ENCODE measurements at regions not wholly inside any gene's neighbourhood (a gene's known extent, or its start where the extent isn't known, plus 50 kb on each side); places are given as distances from the start of the nearest gene placed in this dataset.
"Not testable (repeated sequence)": the region's sequence is repeated elsewhere in the genome, so short reads cannot be mapped to it uniquely, and the experiment has no call there.

- DNase-seq (ENCODE audit: insufficient read length, low spot score): no peak
- FAIRE-seq: no peak
- TF ChIP-seq TAF1 (IDR thresholded peaks at IDR 0.05; ENCODE audit: low read depth, low read length): no peak
- TF ChIP-seq POLR2AphosphoS5 (IDR thresholded peaks at IDR 0.05; ENCODE audit: low read depth, low read length): no peak
- TF ChIP-seq SPI1 (IDR thresholded peaks at IDR 0.05; ENCODE audit: low read depth, low read length): no peak
Measured at GRCh38 chr10:123357421-123357930, 203.3 kb downstream of the BUB3 start.

GRCh38 chr10:123359539-123359938 is 205.3 kb downstream of the BUB3 start:
- DNase-seq (ENCODE audit: insufficient read length, low spot score) (no peak), FAIRE-seq (no peak)
- TF ChIP-seq SPI1 (IDR thresholded peaks at IDR 0.05; ENCODE audit: low read depth, low read length): no peak
- TF ChIP-seq POLR2A (IDR thresholded peaks at IDR 0.05; ENCODE audit: low read depth, low read length): no peak
- TF ChIP-seq PAX5 (IDR thresholded peaks at IDR 0.05; ENCODE audit: insufficient read depth, low read length, severe bottlenecking): no peak
- no peak for TF ChIP-seq TAF1 (IDR thresholded peaks at IDR 0.05; ENCODE audit: low read depth, low read length)
- no peak for TF ChIP-seq POU2F2 (IDR thresholded peaks at IDR 0.05; ENCODE audit: low read depth, low read length)

- FAIRE-seq: no peak
- TF ChIP-seq POLR2A (IDR thresholded peaks at IDR 0.05; ENCODE audit: low read depth, low read length): no peak
- DNase-seq (ENCODE audit: insufficient read length, low spot score): no peak
Measured at GRCh38 chr10:123361832-123362231, 207.6 kb downstream of the BUB3 start.

GRCh38 chr10:123367195-123367594 is 213.0 kb downstream of the BUB3 start:
- DNase-seq (ENCODE audit: insufficient read length, low spot score) (no peak), FAIRE-seq (no peak)
- TF ChIP-seq POU2F2 (IDR thresholded peaks at IDR 0.05; ENCODE audit: low read depth, low read length) (no peak), POLR2A (IDR thresholded peaks at IDR 0.05; ENCODE audit: low read depth, low read length) (no peak), PAX5 (IDR thresholded peaks at IDR 0.05; ENCODE audit: insufficient read depth, low read length, severe bottlenecking) (no peak), TAF1 (IDR thresholded peaks at IDR 0.05; ENCODE audit: low read depth, low read length) (no peak), POLR2AphosphoS5 (IDR thresholded peaks at IDR 0.05; ENCODE audit: low read depth, low read length) (no peak), SPI1 (IDR thresholded peaks at IDR 0.05; ENCODE audit: low read depth, low read length) (no peak)

- not testable (repeated sequence) for DNase-seq (ENCODE audit: insufficient read length, low spot score); FAIRE-seq
Measured at GRCh38 chr10:123371626-123372025, 217.4 kb downstream of the BUB3 start.

- no peak for FAIRE-seq
- TF ChIP-seq SPI1 (IDR thresholded peaks at IDR 0.05; ENCODE audit: low read depth, low read length) (no peak), PAX5 (IDR thresholded peaks at IDR 0.05; ENCODE audit: insufficient read depth, low read length, severe bottlenecking) (no peak), TAF1 (IDR thresholded peaks at IDR 0.05; ENCODE audit: low read depth, low read length) (no peak), POLR2A (IDR thresholded peaks at IDR 0.05; ENCODE audit: low read depth, low read length) (no peak), POU2F2 (IDR thresholded peaks at IDR 0.05; ENCODE audit: low read depth, low read length) (no peak), POLR2AphosphoS5 (IDR thresholded peaks at IDR 0.05; ENCODE audit: low read depth, low read length) (no peak)
- DNase-seq (ENCODE audit: insufficient read length, low spot score): no peak
Measured at GRCh38 chr10:123373591-123373990, 219.4 kb downstream of the BUB3 start.

GRCh38 chr10:123375097-123375496 is 220.9 kb downstream of the BUB3 start:
- FAIRE-seq (no peak), DNase-seq (ENCODE audit: insufficient read length, low spot score) (no peak)
- TF ChIP-seq POLR2AphosphoS5 (IDR thresholded peaks at IDR 0.05; ENCODE audit: low read depth, low read length): no peak
- TF ChIP-seq PAX5 (IDR thresholded peaks at IDR 0.05; ENCODE audit: insufficient read depth, low read length, severe bottlenecking): no peak
- no peak for TF ChIP-seq POU2F2 (IDR thresholded peaks at IDR 0.05; ENCODE audit: low read depth, low read length)
- no peak for TF ChIP-seq TAF1 (IDR thresholded peaks at IDR 0.05; ENCODE audit: low read depth, low read length)
- no peak for TF ChIP-seq SPI1 (IDR thresholded peaks at IDR 0.05; ENCODE audit: low read depth, low read length)
- TF ChIP-seq POLR2A (IDR thresholded peaks at IDR 0.05; ENCODE audit: low read depth, low read length): no peak

GRCh38 chr10:123375738-123376137 is 221.5 kb downstream of the BUB3 start:
- no peak for FAIRE-seq
- no peak for DNase-seq (ENCODE audit: insufficient read length, low spot score)
- TF ChIP-seq TAF1 (IDR thresholded peaks at IDR 0.05; ENCODE audit: low read depth, low read length) (no peak), PAX5 (IDR thresholded peaks at IDR 0.05; ENCODE audit: insufficient read depth, low read length, severe bottlenecking) (no peak), POLR2A (IDR thresholded peaks at IDR 0.05; ENCODE audit: low read depth, low read length) (no peak), SPI1 (IDR thresholded peaks at IDR 0.05; ENCODE audit: low read depth, low read length) (no peak)

- TF ChIP-seq POU2F2 (IDR thresholded peaks at IDR 0.05; ENCODE audit: low read depth, low read length) (no peak), POLR2A (IDR thresholded peaks at IDR 0.05; ENCODE audit: low read depth, low read length) (no peak), PAX5 (IDR thresholded peaks at IDR 0.05; ENCODE audit: insufficient read depth, low read length, severe bottlenecking) (no peak), TAF1 (IDR thresholded peaks at IDR 0.05; ENCODE audit: low read depth, low read length) (no peak), POLR2AphosphoS5 (IDR thresholded peaks at IDR 0.05; ENCODE audit: low read depth, low read length) (no peak), SPI1 (IDR thresholded peaks at IDR 0.05; ENCODE audit: low read depth, low read length) (no peak)
- FAIRE-seq: no peak
- no peak for DNase-seq (ENCODE audit: insufficient read length, low spot score)
Measured at GRCh38 chr10:123377883-123378282, 223.7 kb downstream of the BUB3 start.

- FAIRE-seq (no peak), DNase-seq (ENCODE audit: insufficient read length, low spot score) (no peak)
- TF ChIP-seq POU2F2 (IDR thresholded peaks at IDR 0.05; ENCODE audit: low read depth, low read length) (no peak), POLR2AphosphoS5 (IDR thresholded peaks at IDR 0.05; ENCODE audit: low read depth, low read length) (no peak), TAF1 (IDR thresholded peaks at IDR 0.05; ENCODE audit: low read depth, low read length) (no peak), PAX5 (IDR thresholded peaks at IDR 0.05; ENCODE audit: insufficient read depth, low read length, severe bottlenecking) (no peak), SPI1 (IDR thresholded peaks at IDR 0.05; ENCODE audit: low read depth, low read length) (no peak), POLR2A (IDR thresholded peaks at IDR 0.05; ENCODE audit: low read depth, low read length) (no peak)
Measured at GRCh38 chr10:123378302-123378701, 224.1 kb downstream of the BUB3 start.

- FAIRE-seq: no peak
- DNase-seq (ENCODE audit: insufficient read length, low spot score): no peak
- TF ChIP-seq POU2F2 (IDR thresholded peaks at IDR 0.05; ENCODE audit: low read depth, low read length) (no peak), POLR2A (IDR thresholded peaks at IDR 0.05; ENCODE audit: low read depth, low read length) (no peak), SPI1 (IDR thresholded peaks at IDR 0.05; ENCODE audit: low read depth, low read length) (no peak), PAX5 (IDR thresholded peaks at IDR 0.05; ENCODE audit: insufficient read depth, low read length, severe bottlenecking) (no peak), POLR2AphosphoS5 (IDR thresholded peaks at IDR 0.05; ENCODE audit: low read depth, low read length) (no peak), TAF1 (IDR thresholded peaks at IDR 0.05; ENCODE audit: low read depth, low read length) (no peak)
Measured at GRCh38 chr10:123379156-123379555, 225.0 kb downstream of the BUB3 start.
